ENCODE measurements at regions not wholly inside any gene's neighbourhood (a gene's known extent, or its start where the extent isn't known, plus 50 kb on each side); places are given as distances from the start of the nearest gene placed in this dataset.

DNA sequence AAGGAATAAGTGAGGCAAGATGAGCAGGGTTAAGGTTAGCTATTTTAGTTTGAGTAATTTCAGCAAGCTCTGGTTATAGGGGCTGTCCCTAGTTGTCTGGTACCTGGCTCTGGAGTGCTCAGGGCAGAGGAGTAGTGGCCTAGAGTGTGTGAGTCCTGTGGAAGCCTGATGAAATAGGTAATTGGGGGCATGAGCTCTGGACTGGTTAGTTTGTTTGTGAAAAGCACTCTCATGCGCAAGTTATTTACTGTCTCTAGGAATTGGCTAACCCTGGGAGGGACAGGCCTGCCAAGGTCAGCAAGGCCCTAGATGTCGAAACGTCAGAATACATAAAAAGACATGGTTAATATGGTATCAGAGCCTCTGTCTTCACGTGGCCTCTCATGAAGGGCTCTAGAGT, 900.1 kb downstream of the PCDH17 start:
- Histone ChIP-seq H3K27ac (ENCODE audit: extremely low read depth, low read depth, low read length) (no peak overlapping the region), H3K36me3 (ENCODE audit: control insufficient read depth in 2 of 2, insufficient read depth in 1 of 2, low read length in 2 of 2) (no peaks in the 10 kb centered on the region), H3K9me3 (ENCODE audit: control insufficient read depth, insufficient read depth, low read depth, low read length) (no peaks in the 10 kb centered on the region), H3K4me3 (ENCODE audit: low read depth, low read length) (no peak overlapping the region), H3K4me1 (ENCODE audit: control insufficient read depth, insufficient read depth, low read length) (no peaks in the 10 kb centered on the region)
- ChIA-PET POLR2A (no interaction called here), CTCF (no interaction called here)
- TF ChIP-seq, protein P1, sequence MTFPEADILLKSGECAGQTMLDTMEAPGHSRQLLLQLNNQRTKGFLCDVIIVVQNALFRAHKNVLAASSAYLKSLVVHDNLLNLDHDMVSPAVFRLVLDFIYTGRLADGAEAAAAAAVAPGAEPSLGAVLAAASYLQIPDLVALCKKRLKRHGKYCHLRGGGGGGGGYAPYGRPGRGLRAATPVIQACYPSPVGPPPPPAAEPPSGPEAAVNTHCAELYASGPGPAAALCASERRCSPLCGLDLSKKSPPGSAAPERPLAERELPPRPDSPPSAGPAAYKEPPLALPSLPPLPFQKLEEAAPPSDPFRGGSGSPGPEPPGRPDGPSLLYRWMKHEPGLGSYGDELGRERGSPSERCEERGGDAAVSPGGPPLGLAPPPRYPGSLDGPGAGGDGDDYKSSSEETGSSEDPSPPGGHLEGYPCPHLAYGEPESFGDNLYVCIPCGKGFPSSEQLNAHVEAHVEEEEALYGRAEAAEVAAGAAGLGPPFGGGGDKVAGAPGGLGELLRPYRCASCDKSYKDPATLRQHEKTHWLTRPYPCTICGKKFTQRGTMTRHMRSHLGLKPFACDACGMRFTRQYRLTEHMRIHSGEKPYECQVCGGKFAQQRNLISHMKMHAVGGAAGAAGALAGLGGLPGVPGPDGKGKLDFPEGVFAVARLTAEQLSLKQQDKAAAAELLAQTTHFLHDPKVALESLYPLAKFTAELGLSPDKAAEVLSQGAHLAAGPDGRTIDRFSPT (tag by site-specific recombination; IDR thresholded peaks at IDR 0.05), result no peak
- no peak for TF ChIP-seq ZNF146 (tag by site-specific recombination; IDR thresholded peaks at IDR 0.05)
- TF ChIP-seq ZNF530 (tag by site-specific recombination; IDR thresholded peaks at IDR 0.05; ENCODE audit: low read depth), result no peak
- TF ChIP-seq ZNF114 (tag by site-specific recombination; IDR thresholded peaks at IDR 0.05), result no peak
- TF ChIP-seq, protein P2, sequence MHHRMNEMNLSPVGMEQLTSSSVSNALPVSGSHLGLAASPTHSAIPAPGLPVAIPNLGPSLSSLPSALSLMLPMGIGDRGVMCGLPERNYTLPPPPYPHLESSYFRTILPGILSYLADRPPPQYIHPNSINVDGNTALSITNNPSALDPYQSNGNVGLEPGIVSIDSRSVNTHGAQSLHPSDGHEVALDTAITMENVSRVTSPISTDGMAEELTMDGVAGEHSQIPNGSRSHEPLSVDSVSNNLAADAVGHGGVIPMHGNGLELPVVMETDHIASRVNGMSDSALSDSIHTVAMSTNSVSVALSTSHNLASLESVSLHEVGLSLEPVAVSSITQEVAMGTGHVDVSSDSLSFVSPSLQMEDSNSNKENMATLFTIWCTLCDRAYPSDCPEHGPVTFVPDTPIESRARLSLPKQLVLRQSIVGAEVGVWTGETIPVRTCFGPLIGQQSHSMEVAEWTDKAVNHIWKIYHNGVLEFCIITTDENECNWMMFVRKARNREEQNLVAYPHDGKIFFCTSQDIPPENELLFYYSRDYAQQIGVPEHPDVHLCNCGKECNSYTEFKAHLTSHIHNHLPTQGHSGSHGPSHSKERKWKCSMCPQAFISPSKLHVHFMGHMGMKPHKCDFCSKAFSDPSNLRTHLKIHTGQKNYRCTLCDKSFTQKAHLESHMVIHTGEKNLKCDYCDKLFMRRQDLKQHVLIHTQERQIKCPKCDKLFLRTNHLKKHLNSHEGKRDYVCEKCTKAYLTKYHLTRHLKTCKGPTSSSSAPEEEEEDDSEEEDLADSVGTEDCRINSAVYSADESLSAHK (tag by site-specific recombination; IDR thresholded peaks at IDR 0.05), result no peak
- no peak for TF ChIP-seq ZNF416 (tag by site-specific recombination; IDR thresholded peaks at IDR 0.05)
- TF ChIP-seq, protein P3, sequence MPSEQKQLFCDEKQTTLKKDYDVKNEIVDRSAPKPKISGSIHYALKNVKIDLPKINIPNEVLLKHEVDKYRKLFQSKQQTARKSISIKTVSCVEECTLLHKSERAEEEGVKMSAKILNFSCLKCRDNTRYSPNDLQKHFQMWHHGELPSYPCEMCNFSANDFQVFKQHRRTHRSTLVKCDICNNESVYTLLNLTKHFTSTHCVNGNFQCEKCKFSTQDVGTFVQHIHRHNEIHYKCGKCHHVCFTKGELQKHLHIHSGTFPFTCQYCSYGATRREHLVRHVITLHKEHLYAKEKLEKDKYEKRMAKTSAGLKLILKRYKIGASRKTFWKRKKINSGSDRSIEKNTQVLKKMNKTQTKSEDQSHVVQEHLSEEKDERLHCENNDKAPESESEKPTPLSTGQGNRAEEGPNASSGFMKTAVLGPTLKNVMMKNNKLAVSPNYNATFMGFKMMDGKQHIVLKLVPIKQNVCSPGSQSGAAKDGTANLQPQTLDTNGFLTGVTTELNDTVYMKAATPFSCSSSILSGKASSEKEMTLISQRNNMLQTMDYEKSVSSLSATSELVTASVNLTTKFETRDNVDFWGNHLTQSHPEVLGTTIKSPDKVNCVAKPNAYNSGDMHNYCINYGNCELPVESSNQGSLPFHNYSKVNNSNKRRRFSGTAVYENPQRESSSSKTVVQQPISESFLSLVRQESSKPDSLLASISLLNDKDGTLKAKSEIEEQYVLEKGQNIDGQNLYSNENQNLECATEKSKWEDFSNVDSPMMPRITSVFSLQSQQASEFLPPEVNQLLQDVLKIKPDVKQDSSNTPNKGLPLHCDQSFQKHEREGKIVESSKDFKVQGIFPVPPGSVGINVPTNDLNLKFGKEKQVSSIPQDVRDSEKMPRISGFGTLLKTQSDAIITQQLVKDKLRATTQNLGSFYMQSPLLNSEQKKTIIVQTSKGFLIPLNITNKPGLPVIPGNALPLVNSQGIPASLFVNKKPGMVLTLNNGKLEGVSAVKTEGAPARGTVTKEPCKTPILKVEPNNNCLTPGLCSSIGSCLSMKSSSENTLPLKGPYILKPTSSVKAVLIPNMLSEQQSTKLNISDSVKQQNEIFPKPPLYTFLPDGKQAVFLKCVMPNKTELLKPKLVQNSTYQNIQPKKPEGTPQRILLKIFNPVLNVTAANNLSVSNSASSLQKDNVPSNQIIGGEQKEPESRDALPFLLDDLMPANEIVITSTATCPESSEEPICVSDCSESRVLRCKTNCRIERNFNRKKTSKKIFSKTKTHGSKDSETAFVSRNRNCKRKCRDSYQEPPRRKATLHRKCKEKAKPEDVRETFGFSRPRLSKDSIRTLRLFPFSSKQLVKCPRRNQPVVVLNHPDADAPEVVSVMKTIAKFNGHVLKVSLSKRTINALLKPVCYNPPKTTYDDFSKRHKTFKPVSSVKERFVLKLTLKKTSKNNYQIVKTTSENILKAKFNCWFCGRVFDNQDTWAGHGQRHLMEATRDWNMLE (tag by site-specific recombination; conservative IDR thresholded peaks at IDR 0.05; ENCODE audit: low read depth), result no peak
- no peak for TF ChIP-seq ZNF121 (tag by site-specific recombination; IDR thresholded peaks at IDR 0.05)
- TF ChIP-seq ZNF155 (tag by site-specific recombination; IDR thresholded peaks at IDR 0.05), result no peak
- no peak for TF ChIP-seq ZSCAN16 (tag by site-specific recombination; IDR thresholded peaks at IDR 0.05)

DNA sequence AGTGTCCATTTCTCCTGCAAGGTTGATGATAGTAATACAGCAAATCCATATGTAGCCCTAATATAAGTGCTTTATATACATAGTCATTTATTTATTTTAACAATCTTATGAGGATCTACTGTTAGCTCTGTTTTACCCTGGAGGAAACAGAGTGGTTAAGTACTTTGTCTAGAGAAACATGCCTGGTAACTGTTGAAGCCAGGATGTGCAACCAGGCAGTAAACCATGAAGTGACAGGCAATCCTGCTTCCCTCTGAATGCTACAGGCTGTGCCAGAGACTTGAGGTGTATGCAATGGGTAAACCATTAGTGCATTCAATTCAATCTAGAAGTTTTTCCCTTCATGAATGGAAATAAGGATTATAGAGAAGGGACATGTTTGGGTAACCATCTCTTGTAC, 911.0 kb downstream of the PCDH17 start:
- Histone ChIP-seq H3K4me3 (ENCODE audit: low read depth, low read length) (no peak overlapping the region), H3K9me3 (ENCODE audit: control insufficient read depth, insufficient read depth, low read depth, low read length) (no peaks in the 10 kb centered on the region), H3K36me3 (ENCODE audit: control insufficient read depth in 2 of 2, insufficient read depth in 1 of 2, low read length in 2 of 2) (no peaks in the 10 kb centered on the region), H3K4me1 (ENCODE audit: control insufficient read depth, insufficient read depth, low read length) (no peaks in the 10 kb centered on the region), H3K27ac (ENCODE audit: extremely low read depth, low read depth, low read length) (no peak overlapping the region)
- ChIA-PET CTCF (no interaction called here), POLR2A (no interaction called here)
- TF ChIP-seq ZFP37 (tag by site-specific recombination; IDR thresholded peaks at IDR 0.05) (no peak), GFI1B (tag by site-specific recombination; IDR thresholded peaks at IDR 0.05) (no peak), YY2 (tag by site-specific recombination; IDR thresholded peaks at IDR 0.05) (no peak), OVOL3 (tag by site-specific recombination; IDR thresholded peaks at IDR 0.05) (no peak), ZFP69B (tag by site-specific recombination; IDR thresholded peaks at IDR 0.05) (no peak), ZNF560 (tag by site-specific recombination; IDR thresholded peaks at IDR 0.05; ENCODE audit: borderline replicate concordance) (no peak)
- TF ChIP-seq, protein P4, sequence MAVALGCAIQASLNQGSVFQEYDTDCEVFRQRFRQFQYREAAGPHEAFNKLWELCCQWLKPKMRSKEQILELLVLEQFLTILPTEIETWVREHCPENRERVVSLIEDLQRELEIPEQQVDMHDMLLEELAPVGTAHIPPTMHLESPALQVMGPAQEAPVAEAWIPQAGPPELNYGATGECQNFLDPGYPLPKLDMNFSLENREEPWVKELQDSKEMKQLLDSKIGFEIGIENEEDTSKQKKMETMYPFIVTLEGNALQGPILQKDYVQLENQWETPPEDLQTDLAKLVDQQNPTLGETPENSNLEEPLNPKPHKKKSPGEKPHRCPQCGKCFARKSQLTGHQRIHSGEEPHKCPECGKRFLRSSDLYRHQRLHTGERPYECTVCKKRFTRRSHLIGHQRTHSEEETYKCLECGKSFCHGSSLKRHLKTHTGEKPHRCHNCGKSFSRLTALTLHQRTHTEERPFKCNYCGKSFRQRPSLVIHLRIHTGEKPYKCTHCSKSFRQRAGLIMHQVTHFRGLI (tag by site-specific recombination; IDR thresholded peaks at IDR 0.05), result no peak

All from HEK293 (cell line).